ENCODE measurements at regions not wholly inside any gene's neighbourhood (a gene's known extent, or its start where the extent isn't known, plus 50 kb on each side); places are given as distances from the start of the nearest gene placed in this dataset.

- dilution Hi-C loops (cut with HindIII; ENCODE audit: low sequenced_read_pairs, unreplicated experiment) = no loop called here
- Histone ChIP-seq H3K27me3 (ENCODE audit: control insufficient read depth, insufficient read depth, low read length) (no peaks in the 10 kb centered on the region), H4K8ac (ENCODE audit: low read depth in 2 of 2, low read length in 2 of 2) (no peak overlapping the region), H3K9me1 (ENCODE audit: insufficient read depth, low read length) (no peaks in the 10 kb centered on the region), H3K56ac (ENCODE audit: extremely low read depth, insufficient read depth, low read length) (no peak overlapping the region), H3K4me3 (ENCODE audit: insufficient read depth, low read depth, low read length) (no peak overlapping the region), H2AK9ac (replicated peaks; ENCODE audit: low read depth, low read length, poor library complexity) (no peak overlapping the region), H2BK120ac (ENCODE audit: low read depth, low read length) (no peak overlapping the region), H3K9ac (ENCODE audit: low read depth, low read length) (no peak overlapping the region), H3K4me1 (ENCODE audit: control insufficient read depth, insufficient read depth, low read length) (no peaks in the 10 kb centered on the region), H2BK5ac (ENCODE audit: low read depth, low read length, poor library complexity, severe bottlenecking) (no peak overlapping the region), H3K23ac (ENCODE audit: low read depth, low read length) (no peak overlapping the region), H3K4ac (ENCODE audit: low read depth, low read length) (no peak overlapping the region), H2BK15ac (ENCODE audit: low read depth, low read length) (no peak overlapping the region), H3K4me2 (ENCODE audit: low read depth, low read length) (no peak overlapping the region), H3K79me1 (ENCODE audit: low read depth in 1 of 2, low read length in 2 of 2) (no peaks in the 10 kb centered on the region), H4K91ac (ENCODE audit: insufficient read depth, low read depth, low read length) (no peak overlapping the region), H4K5ac (ENCODE audit: low read depth, low read length) (no peak overlapping the region), H4K20me1 (ENCODE audit: insufficient read depth, low read length) (no peaks in the 10 kb centered on the region), H3K9me3 (ENCODE audit: control insufficient read depth, insufficient read depth, low read length) (peaks cover 49% of the 10 kb centered on the region), H3K27ac (ENCODE audit: insufficient read depth, low read length) (no peak overlapping the region), H2AFZ (replicated peaks; ENCODE audit: low read length, poor library complexity) (no peak overlapping the region), H2BK20ac (ENCODE audit: low read depth, low read length) (no peak overlapping the region), H3K14ac (replicated peaks; ENCODE audit: low read depth, low read length) (no peak overlapping the region), H3K18ac (ENCODE audit: low read depth, low read length) (no peak overlapping the region), H2AK5ac (ENCODE audit: low read depth, low read length) (no peak overlapping the region), H3K36me3 (ENCODE audit: control insufficient read depth, insufficient read depth, low read length) (no peaks in the 10 kb centered on the region)
- no TSS peak for BruUV-seq (replicated peaks)
- 23% methylated on average over 3 of the region's 9 CpGs; no CpG with 5 or more reads in 1 of the 2 experiments for WGBS, 2 experiments (ENCODE audit: extremely low coverage in 2 of 2, insufficient read length in 1 of 2)
- ChIA-PET POLR2A (ENCODE audit: unreplicated experiment) (no interaction called here), CTCF (no interaction called here)
- no peak for ATAC-seq (ENCODE audit: low read depth)
- intact Hi-C loops (cut with micrococcal nuclease) = no loop called here
- in situ Hi-C loops (cut with MboI; ENCODE audit: low sequenced_read_pairs) = no loop called here
- no peak for DNase-seq
- TF ChIP-seq NFE2L2 (IDR thresholded peaks at IDR 0.05; ENCODE audit: low read depth, low read length) = no peak
- TF ChIP-seq, protein P1, sequence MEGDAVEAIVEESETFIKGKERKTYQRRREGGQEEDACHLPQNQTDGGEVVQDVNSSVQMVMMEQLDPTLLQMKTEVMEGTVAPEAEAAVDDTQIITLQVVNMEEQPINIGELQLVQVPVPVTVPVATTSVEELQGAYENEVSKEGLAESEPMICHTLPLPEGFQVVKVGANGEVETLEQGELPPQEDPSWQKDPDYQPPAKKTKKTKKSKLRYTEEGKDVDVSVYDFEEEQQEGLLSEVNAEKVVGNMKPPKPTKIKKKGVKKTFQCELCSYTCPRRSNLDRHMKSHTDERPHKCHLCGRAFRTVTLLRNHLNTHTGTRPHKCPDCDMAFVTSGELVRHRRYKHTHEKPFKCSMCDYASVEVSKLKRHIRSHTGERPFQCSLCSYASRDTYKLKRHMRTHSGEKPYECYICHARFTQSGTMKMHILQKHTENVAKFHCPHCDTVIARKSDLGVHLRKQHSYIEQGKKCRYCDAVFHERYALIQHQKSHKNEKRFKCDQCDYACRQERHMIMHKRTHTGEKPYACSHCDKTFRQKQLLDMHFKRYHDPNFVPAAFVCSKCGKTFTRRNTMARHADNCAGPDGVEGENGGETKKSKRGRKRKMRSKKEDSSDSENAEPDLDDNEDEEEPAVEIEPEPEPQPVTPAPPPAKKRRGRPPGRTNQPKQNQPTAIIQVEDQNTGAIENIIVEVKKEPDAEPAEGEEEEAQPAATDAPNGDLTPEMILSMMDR (conservative IDR thresholded peaks at IDR 0.05; ENCODE audit: low read depth, low read length) = no peak
- TF ChIP-seq, protein P2, sequence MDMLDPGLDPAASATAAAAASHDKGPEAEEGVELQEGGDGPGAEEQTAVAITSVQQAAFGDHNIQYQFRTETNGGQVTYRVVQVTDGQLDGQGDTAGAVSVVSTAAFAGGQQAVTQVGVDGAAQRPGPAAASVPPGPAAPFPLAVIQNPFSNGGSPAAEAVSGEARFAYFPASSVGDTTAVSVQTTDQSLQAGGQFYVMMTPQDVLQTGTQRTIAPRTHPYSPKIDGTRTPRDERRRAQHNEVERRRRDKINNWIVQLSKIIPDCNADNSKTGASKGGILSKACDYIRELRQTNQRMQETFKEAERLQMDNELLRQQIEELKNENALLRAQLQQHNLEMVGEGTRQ (IDR thresholded peaks at IDR 0.05; ENCODE audit: low read depth, low read length) = no peak
- no peak for TF ChIP-seq MAZ (IDR thresholded peaks at IDR 0.05; ENCODE audit: borderline replicate concordance, low read depth, low read length)
- TF ChIP-seq SMC3 (IDR thresholded peaks at IDR 0.05; ENCODE audit: low read depth, low read length) = no peak
- TF ChIP-seq MXI1 (IDR thresholded peaks at IDR 0.05; ENCODE audit: borderline replicate concordance, low read depth, low read length) = no peak
- no peak for TF ChIP-seq CEBPB (IDR thresholded peaks at IDR 0.05; ENCODE audit: low read depth, low read length)
- TF ChIP-seq RAD21 (IDR thresholded peaks at IDR 0.05; ENCODE audit: low read length) = no peak
- TF ChIP-seq, protein P3, sequence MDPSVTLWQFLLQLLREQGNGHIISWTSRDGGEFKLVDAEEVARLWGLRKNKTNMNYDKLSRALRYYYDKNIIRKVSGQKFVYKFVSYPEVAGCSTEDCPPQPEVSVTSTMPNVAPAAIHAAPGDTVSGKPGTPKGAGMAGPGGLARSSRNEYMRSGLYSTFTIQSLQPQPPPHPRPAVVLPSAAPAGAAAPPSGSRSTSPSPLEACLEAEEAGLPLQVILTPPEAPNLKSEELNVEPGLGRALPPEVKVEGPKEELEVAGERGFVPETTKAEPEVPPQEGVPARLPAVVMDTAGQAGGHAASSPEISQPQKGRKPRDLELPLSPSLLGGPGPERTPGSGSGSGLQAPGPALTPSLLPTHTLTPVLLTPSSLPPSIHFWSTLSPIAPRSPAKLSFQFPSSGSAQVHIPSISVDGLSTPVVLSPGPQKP (IDR thresholded peaks at IDR 0.05; ENCODE audit: borderline replicate concordance, low read depth, low read length) = no peak
- TF ChIP-seq FOS (IDR thresholded peaks at IDR 0.05; ENCODE audit: low read depth, low read length) = no peak
- no peak for TF ChIP-seq RFX5 (IDR thresholded peaks at IDR 0.05; ENCODE audit: low read depth, low read length)
- TF ChIP-seq CHD1 (IDR thresholded peaks at IDR 0.05; ENCODE audit: low read depth, low read length) = no peak
Observed at GRCh38 chr22:49215840-49216239, 611.8 kb downstream of the BRD1 start.

All from IMR-90 (cell line).